Stomach (tissue), 8 donors: ENCODE measurements at regions not wholly inside any gene's neighbourhood (a gene's known extent, or its start where the extent isn't known, plus 50 kb on each side); places are given as distances from the start of the nearest gene placed in this dataset.
A peak's percentile ranks its signal among the peaks of the same experiment; 100 is the strongest.

Source experiments
- DNase-seq, 2 donors: peaks; one replicate each; pipeline versions ENCODE4 v3.0.0 to v3.0.0-alpha.2; 2013 to 2019
- H3K27ac ChIP-seq, 5 donors: fragments of 200-600 bp in 4 of 5; sonication (generic) in 4 of 5; one replicate each; pipeline ENCODE4 v1.5.1; 2013 to 2019; ENCODE audit warnings: mild to moderate bottlenecking in 1 of 5, moderate library complexity in 1 of 5
- H3K27me3 ChIP-seq, 3 donors: fragments of 200-600 bp; sonication (generic); one replicate each; pipeline ENCODE4 v1.5.1; 2017 to 2019; ENCODE audit warnings: mixed run types in 1 of 3
- H3K36me3 ChIP-seq, 4 donors: fragments of 200-600 bp; sonication (generic); 1 replicate in 3 of 4; 2 replicates in 1 of 4; pipeline ENCODE4 v1.5.1; 2016 to 2019
- H3K4me1 ChIP-seq, 4 donors: fragments of 200-600 bp; sonication (generic); one replicate each; pipeline ENCODE4 v1.5.1; 2016 to 2019
- H3K4me3 ChIP-seq, 4 donors: fragments of 200-600 bp; sonication (generic) in 3 of 4; one replicate each; pipeline ENCODE4 v1.5.1; 2016 to 2019; ENCODE audit warnings: mild to moderate bottlenecking in 1 of 4
- H3K9me3 ChIP-seq, 4 donors: fragments of 200-600 bp; sonication (generic); one replicate each; pipeline ENCODE4 v1.5.1; 2016 to 2019
- EP300 ChIP-seq: sonication (generic); formaldehyde crosslinking; IDR thresholded peaks from one replicate; pipeline ENCODE4 v1.6.1; 2017; ENCODE audit warnings: antibody characterized with exemption
- POLR2A ChIP-seq, 4 donors: fragments of 450-650 bp; IDR thresholded peaks; one replicate each; pipeline ENCODE4 v1.6.1; 2016; ENCODE audit warnings: antibody characterized with exemption in 4 of 4, control low read depth in 2 of 4, mild to moderate bottlenecking in 1 of 4, moderate library complexity in 1 of 4
- POLR2AphosphoS5 ChIP-seq, 3 donors: sonication (generic); formaldehyde crosslinking; IDR thresholded peaks; one replicate each; pipeline ENCODE4 v1.6.1; 2016; ENCODE audit warnings: antibody characterized with exemption in 3 of 3
- WGBS, 5 donors: extraction: QIAGEN DNeasy Blood & Tissue Kit in 3 of 5; methylation state at CpG; one replicate each; pipeline versions ENCODE4 v1.1.5 to v1.1.7; 2013 to 2018; 5-methylcytosine and 5-hydroxymethylcytosine counted together
- intact Hi-C: fragments of 100-400 bp; cut with DNase I; formaldehyde crosslinking; loops from one replicate; pipeline ENCODE4 v1.15.1; 2023; ENCODE audit warnings: low total_unique reads
- TF ChIP-seq, protein P1 (sequence below), 7 experiments: fragments of 450-650 bp in 4 of 7; fragments of 200-600 bp in 3 of 7; sonication (generic) in 3 of 7; IDR thresholded peaks; one replicate each; pipeline ENCODE4 v1.5.1; 2016 to 2019; ENCODE audit warnings: antibody characterized with exemption in 7 of 7, control low read depth in 2 of 7, mild to moderate bottlenecking in 1 of 7
- donor health status: healthy with polysubstance abuse.
- donor health status: Bipolar disorder and iron deficiency.
- donor health status: healthy.

GRCh38 chr1:182283746-182284544 is 107.6 kb downstream of the GLUL start:
- DNase-seq, result no peak
- no peak overlapping the region for H3K27ac ChIP-seq
- no peak overlapping the region for H3K4me3 ChIP-seq
- intact Hi-C loops, result no loop called here
- 81 to 89% (median 85%) methylated on average over 3 of the region's 3 CpGs for WGBS, 5 donors
- H3K4me1 ChIP-seq, result peaks cover 6 to 19% (median 16%) of the 10 kb centered on the region in 4 donors
- H3K27me3 ChIP-seq, result no peaks in the 10 kb centered on the region
- TF ChIP-seq EP300 (no peak), POLR2A (IDR thresholded peaks at IDR 0.05) (no peak), POLR2AphosphoS5 (IDR thresholded peaks at IDR 0.05) (no peak)
- TF ChIP-seq, protein P1, sequence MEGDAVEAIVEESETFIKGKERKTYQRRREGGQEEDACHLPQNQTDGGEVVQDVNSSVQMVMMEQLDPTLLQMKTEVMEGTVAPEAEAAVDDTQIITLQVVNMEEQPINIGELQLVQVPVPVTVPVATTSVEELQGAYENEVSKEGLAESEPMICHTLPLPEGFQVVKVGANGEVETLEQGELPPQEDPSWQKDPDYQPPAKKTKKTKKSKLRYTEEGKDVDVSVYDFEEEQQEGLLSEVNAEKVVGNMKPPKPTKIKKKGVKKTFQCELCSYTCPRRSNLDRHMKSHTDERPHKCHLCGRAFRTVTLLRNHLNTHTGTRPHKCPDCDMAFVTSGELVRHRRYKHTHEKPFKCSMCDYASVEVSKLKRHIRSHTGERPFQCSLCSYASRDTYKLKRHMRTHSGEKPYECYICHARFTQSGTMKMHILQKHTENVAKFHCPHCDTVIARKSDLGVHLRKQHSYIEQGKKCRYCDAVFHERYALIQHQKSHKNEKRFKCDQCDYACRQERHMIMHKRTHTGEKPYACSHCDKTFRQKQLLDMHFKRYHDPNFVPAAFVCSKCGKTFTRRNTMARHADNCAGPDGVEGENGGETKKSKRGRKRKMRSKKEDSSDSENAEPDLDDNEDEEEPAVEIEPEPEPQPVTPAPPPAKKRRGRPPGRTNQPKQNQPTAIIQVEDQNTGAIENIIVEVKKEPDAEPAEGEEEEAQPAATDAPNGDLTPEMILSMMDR (IDR thresholded peaks at IDR 0.05), result no peak
- no peaks in the 10 kb centered on the region for H3K9me3 ChIP-seq
- H3K36me3 ChIP-seq, result no peaks in the 10 kb centered on the region

DNA sequence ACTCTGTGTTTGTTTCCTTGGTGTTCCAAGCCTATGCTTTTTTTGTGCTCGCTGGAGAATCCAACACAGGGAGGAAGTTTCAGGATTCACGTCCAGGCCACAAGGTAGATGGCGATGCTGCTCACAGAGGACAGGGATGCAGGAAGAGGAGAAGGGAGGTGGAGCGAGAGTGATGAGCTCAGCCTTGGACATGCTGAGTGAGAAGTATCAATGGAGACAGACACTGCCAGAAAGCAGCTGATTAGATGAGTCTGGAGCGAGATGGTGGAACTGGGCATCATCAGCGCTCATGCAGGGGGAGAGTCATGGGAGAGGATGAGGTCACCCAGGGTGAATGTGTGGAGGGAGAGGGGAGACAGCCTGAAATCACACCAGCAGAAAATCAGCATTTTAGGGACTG is 110.0 kb downstream of the GLUL start:
- H3K9me3 ChIP-seq, result no peaks in the 10 kb centered on the region
- WGBS, 5 donors, result 84 to 94% (median 87%) methylated on average over 6 of the region's 6 CpGs
- no peak overlapping the region for H3K4me3 ChIP-seq
- peak in 1 of 2 donors; percentile 47 for DNase-seq
- no peaks in the 10 kb centered on the region for H3K27me3 ChIP-seq
- TF ChIP-seq POLR2AphosphoS5 (IDR thresholded peaks at IDR 0.05) (no peak), POLR2A (IDR thresholded peaks at IDR 0.05) (no peak), EP300 (no peak)
- TF ChIP-seq, protein P1 (IDR thresholded peaks at IDR 0.05), result no peak
- H3K36me3 ChIP-seq, result no peaks in the 10 kb centered on the region
- intact Hi-C loops, result no loop called here
- H3K4me1 ChIP-seq, result peaks cover 0 to 18% (median 11%) of the 10 kb centered on the region in 4 donors
- H3K27ac ChIP-seq, result no peak overlapping the region

DNA sequence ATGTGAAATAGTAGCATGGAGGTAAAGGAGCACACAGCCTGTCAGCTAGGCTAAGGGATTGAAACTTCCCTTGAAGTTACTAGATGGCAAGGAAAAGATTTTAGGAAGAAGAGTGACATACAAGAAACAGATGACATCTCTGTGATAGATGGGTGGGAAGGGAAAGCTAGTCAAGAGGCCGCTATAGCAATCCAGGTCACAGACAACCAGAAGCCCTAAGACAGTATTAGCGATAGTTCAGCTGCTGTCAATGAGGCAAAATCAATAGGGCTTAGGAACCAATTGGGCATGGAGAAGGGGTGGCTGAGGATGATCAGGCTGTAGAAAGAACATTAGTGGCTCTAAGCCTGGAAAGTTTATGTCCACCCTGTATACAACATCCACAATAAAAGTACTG is 111.1 kb downstream of the GLUL start:
- no peak overlapping the region for H3K4me3 ChIP-seq
- no peak for DNase-seq
- peak overlapping the region in 2 of 5 donors; percentile 9 to 41 for H3K27ac ChIP-seq
- intact Hi-C loops, result no loop called here
- TF ChIP-seq POLR2AphosphoS5 (IDR thresholded peaks at IDR 0.05), result no peak
- TF ChIP-seq, protein P1 (IDR thresholded peaks at IDR 0.05), result no peak
- TF ChIP-seq POLR2A (IDR thresholded peaks at IDR 0.05), result no peak
- no peak for TF ChIP-seq EP300
- 93 to 99% (median 96%) methylated on average over 2 of the region's 2 CpGs for WGBS, 5 donors
- peaks cover 0 to 18% (median 11%) of the 10 kb centered on the region in 4 donors for H3K4me1 ChIP-seq
- H3K9me3 ChIP-seq, result no peaks in the 10 kb centered on the region
- no peaks in the 10 kb centered on the region for H3K27me3 ChIP-seq
- no peaks in the 10 kb centered on the region for H3K36me3 ChIP-seq

DNA sequence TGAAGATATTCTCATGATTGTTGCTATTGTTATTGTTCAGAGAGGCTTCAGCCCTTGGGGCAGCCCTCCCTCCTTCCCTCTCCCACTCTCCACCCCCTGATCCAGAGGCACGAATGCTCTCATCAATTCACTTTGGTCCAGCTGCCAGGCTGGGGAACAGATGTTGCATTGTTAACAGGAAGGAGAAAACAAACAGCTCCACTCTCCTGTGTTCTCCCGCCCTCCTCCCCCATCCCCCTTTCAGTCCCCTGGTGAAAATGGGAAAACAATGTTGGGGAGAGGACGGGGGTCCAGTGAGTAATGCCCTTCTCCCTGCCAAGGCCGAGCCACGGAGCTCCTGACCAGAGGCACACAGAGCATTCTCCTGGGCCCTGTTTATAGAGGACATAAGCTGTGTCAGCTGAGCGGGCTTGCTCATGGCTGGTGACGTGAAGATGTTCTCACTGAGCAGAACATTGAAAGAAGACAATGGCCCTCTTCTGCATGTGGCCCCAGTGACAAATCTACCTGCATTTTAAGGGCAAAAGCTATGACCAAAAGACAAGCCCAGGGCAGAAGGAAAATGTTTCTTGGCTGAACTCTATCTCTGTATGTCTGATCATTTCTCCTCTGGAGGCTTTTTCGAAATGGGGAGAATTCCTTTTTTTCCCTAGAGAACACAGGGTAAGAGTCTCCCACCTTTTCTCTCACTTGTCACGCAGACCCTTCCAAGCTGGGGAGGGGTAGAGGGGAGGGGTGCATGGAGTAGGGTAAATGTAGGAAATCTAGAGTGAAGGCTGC is 111.7 kb downstream of the GLUL start:
- Histone ChIP-seq H3K4me1 (peaks cover 0 to 18% (median 11%) of the 10 kb centered on the region in 4 donors), H3K4me3 (no peak overlapping the region), H3K9me3 (no peaks in the 10 kb centered on the region), H3K36me3 (no peaks in the 10 kb centered on the region), H3K27ac (peak overlapping the region in 3 of 5 donors; percentile 9 to 41 (median 13)), H3K27me3 (no peaks in the 10 kb centered on the region)
- WGBS, 5 donors, result 53 to 62% (median 58%) methylated on average over 9 of the region's 9 CpGs
- DNase-seq, result peak in 1 of 2 donors; percentile 79
- intact Hi-C loops, result no loop called here
- TF ChIP-seq EP300 (no peak), POLR2AphosphoS5 (IDR thresholded peaks at IDR 0.05) (no peak), POLR2A (IDR thresholded peaks at IDR 0.05) (no peak)
- TF ChIP-seq, protein P1 (IDR thresholded peaks at IDR 0.05), result no peak
